Neural cell (in vitro differentiated cells): ENCODE measurements at regions not wholly inside any gene's neighbourhood (a gene's known extent, or its start where the extent isn't known, plus 50 kb on each side); places are given as distances from the start of the nearest gene placed in this dataset.

ENCODE experiments used
- POLR2AphosphoS5 ChIP-seq: IDR thresholded peaks from 2 replicates; pipeline ENCODE4 v1.6.1; 2012
- RAD21 ChIP-seq: fragments of 450-650 bp; conservative IDR thresholded peaks from 2 replicates; pipeline ENCODE4 v1.6.1; 2014; ENCODE audit warnings: antibody characterized with exemption, mild to moderate bottlenecking, moderate library complexity
- TF ChIP-seq, protein P1 (sequence below): fragments of 450-650 bp; IDR thresholded peaks from 2 replicates; pipeline ENCODE4 v1.5.1; 2014; ENCODE audit warnings: antibody characterized with exemption, mild to moderate bottlenecking, moderate library complexity; ENCODE audit not compliant: poor library complexity, severe bottlenecking

DNA sequence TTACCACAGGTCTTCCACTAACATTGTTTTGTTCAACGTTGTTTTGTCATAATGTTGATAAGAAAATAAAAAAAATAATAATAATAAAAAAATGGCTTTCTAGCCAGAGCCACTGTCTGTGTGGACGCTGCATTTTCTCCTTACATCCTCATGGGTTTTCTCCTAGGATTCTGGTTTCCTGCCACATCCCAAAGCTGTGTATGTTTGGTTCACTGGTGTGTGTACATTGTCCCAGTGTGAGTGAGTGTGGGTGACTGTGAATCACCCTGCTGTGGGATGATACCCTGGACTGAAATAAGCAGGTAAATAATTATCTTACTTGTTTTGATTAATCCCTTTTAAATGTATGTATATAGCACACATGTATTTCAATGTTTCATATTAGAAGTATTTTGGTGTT is 2154.4 kb upstream of the AGA start:
- TF ChIP-seq POLR2AphosphoS5 (no peak), RAD21 (no peak)
- TF ChIP-seq, protein P1, sequence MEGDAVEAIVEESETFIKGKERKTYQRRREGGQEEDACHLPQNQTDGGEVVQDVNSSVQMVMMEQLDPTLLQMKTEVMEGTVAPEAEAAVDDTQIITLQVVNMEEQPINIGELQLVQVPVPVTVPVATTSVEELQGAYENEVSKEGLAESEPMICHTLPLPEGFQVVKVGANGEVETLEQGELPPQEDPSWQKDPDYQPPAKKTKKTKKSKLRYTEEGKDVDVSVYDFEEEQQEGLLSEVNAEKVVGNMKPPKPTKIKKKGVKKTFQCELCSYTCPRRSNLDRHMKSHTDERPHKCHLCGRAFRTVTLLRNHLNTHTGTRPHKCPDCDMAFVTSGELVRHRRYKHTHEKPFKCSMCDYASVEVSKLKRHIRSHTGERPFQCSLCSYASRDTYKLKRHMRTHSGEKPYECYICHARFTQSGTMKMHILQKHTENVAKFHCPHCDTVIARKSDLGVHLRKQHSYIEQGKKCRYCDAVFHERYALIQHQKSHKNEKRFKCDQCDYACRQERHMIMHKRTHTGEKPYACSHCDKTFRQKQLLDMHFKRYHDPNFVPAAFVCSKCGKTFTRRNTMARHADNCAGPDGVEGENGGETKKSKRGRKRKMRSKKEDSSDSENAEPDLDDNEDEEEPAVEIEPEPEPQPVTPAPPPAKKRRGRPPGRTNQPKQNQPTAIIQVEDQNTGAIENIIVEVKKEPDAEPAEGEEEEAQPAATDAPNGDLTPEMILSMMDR, result no peak
